Stomach (tissue), 4 donors: ENCODE measurements at regions not wholly inside any gene's neighbourhood (a gene's known extent, or its start where the extent isn't known, plus 50 kb on each side); places are given as distances from the start of the nearest gene placed in this dataset.

Experiments used
- EP300 ChIP-seq: sonication (generic); formaldehyde crosslinking; IDR thresholded peaks from one replicate; pipeline ENCODE4 v1.6.1; 2017; ENCODE audit warnings: antibody characterized with exemption
- POLR2A ChIP-seq, 4 donors: fragments of 450-650 bp; IDR thresholded peaks; one replicate each; pipeline ENCODE4 v1.6.1; 2016; ENCODE audit warnings: antibody characterized with exemption in 4 of 4, control low read depth in 2 of 4, mild to moderate bottlenecking in 1 of 4, moderate library complexity in 1 of 4
- POLR2AphosphoS5 ChIP-seq, 3 donors: sonication (generic); formaldehyde crosslinking; IDR thresholded peaks; one replicate each; pipeline ENCODE4 v1.6.1; 2016; ENCODE audit warnings: antibody characterized with exemption in 3 of 3
- TF ChIP-seq, protein P1 (sequence below), 7 experiments: fragments of 450-650 bp in 4 of 7; fragments of 200-600 bp in 3 of 7; sonication (generic) in 3 of 7; IDR thresholded peaks; one replicate each; pipeline ENCODE4 v1.5.1; 2016 to 2019; ENCODE audit warnings: antibody characterized with exemption in 7 of 7, control low read depth in 2 of 7, mild to moderate bottlenecking in 1 of 7

DNA sequence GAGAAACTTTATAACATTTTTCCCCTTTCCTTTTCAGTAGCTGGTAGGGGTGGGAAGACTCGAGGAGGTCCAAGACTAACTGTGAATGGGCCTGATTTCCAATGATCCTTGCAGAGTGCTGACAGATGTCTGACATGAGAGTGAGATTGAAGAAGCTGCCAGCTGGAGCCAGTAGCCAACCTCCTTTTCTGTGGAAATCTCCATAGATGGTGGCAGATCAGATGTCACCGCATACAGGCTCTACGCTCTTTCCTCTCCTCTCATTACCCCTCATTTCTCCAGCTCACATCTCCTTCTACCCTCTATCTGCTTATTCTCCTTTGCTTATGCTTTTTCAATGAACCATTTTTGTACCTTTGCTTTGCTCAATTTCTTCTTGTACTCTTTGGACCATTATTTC, 395.2 kb upstream of the TNC start:
- TF ChIP-seq EP300, result no peak
- TF ChIP-seq, protein P1, sequence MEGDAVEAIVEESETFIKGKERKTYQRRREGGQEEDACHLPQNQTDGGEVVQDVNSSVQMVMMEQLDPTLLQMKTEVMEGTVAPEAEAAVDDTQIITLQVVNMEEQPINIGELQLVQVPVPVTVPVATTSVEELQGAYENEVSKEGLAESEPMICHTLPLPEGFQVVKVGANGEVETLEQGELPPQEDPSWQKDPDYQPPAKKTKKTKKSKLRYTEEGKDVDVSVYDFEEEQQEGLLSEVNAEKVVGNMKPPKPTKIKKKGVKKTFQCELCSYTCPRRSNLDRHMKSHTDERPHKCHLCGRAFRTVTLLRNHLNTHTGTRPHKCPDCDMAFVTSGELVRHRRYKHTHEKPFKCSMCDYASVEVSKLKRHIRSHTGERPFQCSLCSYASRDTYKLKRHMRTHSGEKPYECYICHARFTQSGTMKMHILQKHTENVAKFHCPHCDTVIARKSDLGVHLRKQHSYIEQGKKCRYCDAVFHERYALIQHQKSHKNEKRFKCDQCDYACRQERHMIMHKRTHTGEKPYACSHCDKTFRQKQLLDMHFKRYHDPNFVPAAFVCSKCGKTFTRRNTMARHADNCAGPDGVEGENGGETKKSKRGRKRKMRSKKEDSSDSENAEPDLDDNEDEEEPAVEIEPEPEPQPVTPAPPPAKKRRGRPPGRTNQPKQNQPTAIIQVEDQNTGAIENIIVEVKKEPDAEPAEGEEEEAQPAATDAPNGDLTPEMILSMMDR (IDR thresholded peaks at IDR 0.05), result no peak
- TF ChIP-seq POLR2A (IDR thresholded peaks at IDR 0.05), result no peak
- no peak for TF ChIP-seq POLR2AphosphoS5 (IDR thresholded peaks at IDR 0.05)
